ENCODE measurements at regions not wholly inside any gene's neighbourhood (a gene's known extent, or its start where the extent isn't known, plus 50 kb on each side); places are given as distances from the start of the nearest gene placed in this dataset.
"Not testable (repeated sequence)": the region's sequence is repeated elsewhere in the genome, so short reads cannot be mapped to it uniquely, and the experiment has no call there.

GRCh38 chr3:6392123-6392522, 468.8 kb upstream of the GRM7 start:
- Histone ChIP-seq H3K27ac (ENCODE audit: low read depth in 2 of 2, low read length in 2 of 2) (no peak overlapping the region), H3K4me1 (ENCODE audit: control insufficient read depth in 2 of 2, insufficient read depth in 2 of 2, low read length in 2 of 2) (no peaks in the 10 kb centered on the region), H3K9me3 (ENCODE audit: control insufficient read depth in 2 of 2, low read length in 2 of 2) (no peaks in the 10 kb centered on the region), H3K9ac (ENCODE audit: low read depth in 1 of 2, low read length in 2 of 2) (no peak overlapping the region), H3K27me3 (ENCODE audit: control insufficient read depth in 2 of 2, insufficient read depth in 2 of 2, low read length in 2 of 2) (no peaks in the 10 kb centered on the region), H3K4me3 (ENCODE audit: low read length in 2 of 2) (no peak overlapping the region), H3K36me3 (ENCODE audit: control insufficient read depth in 2 of 2, insufficient read depth in 2 of 2, low read length in 2 of 2) (no peaks in the 10 kb centered on the region)

DNA sequence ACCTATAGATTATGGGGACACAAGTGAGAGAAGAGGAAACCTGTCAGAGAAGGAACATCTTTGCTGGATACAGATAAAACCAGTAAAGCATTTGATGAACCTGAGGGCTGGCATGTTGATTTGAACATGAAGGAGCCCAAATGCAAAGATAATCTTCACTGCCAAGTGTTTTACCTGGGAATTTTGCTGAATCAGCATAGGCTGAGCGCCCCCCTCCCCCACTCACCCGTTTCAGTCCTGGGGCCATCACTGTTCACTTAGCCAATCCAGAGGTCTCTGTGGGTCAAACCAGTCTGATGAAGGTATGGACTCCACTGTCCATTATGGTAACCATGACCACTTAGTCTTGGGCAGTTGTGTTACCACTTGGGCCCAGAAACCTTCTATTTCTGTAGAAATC, 466.0 kb upstream of the GRM7 start:
- H3K36me3 ChIP-seq (ENCODE audit: control insufficient read depth in 2 of 2, insufficient read depth in 2 of 2, low read length in 2 of 2): no peaks in the 10 kb centered on the region
- H3K27me3 ChIP-seq (ENCODE audit: control insufficient read depth in 2 of 2, insufficient read depth in 2 of 2, low read length in 2 of 2): no peaks in the 10 kb centered on the region
- H3K9me3 ChIP-seq (ENCODE audit: control insufficient read depth in 2 of 2, low read length in 2 of 2): no peaks in the 10 kb centered on the region
- H3K4me3 ChIP-seq (ENCODE audit: low read length in 2 of 2): no peak overlapping the region
- H3K4me1 ChIP-seq (ENCODE audit: control insufficient read depth in 2 of 2, insufficient read depth in 2 of 2, low read length in 2 of 2): no peaks in the 10 kb centered on the region
- H3K9ac ChIP-seq (ENCODE audit: low read depth in 1 of 2, low read length in 2 of 2): no peak overlapping the region
- no peak overlapping the region for H3K27ac ChIP-seq (ENCODE audit: low read depth in 2 of 2, low read length in 2 of 2)

GRCh38 chr3:6396631-6397030, 464.3 kb upstream of the GRM7 start:
- H3K27me3 ChIP-seq (ENCODE audit: control insufficient read depth in 2 of 2, insufficient read depth in 2 of 2, low read length in 2 of 2): no peaks in the 10 kb centered on the region
- no peaks in the 10 kb centered on the region for H3K9me3 ChIP-seq (ENCODE audit: control insufficient read depth in 2 of 2, low read length in 2 of 2)
- H3K27ac ChIP-seq (ENCODE audit: low read depth in 2 of 2, low read length in 2 of 2): no peak overlapping the region
- H3K9ac ChIP-seq (ENCODE audit: low read depth in 1 of 2, low read length in 2 of 2): no peak overlapping the region
- H3K4me1 ChIP-seq (ENCODE audit: control insufficient read depth in 2 of 2, insufficient read depth in 2 of 2, low read length in 2 of 2): no peaks in the 10 kb centered on the region
- no peak overlapping the region for H3K4me3 ChIP-seq (ENCODE audit: low read length in 2 of 2)
- no peaks in the 10 kb centered on the region for H3K36me3 ChIP-seq (ENCODE audit: control insufficient read depth in 2 of 2, insufficient read depth in 2 of 2, low read length in 2 of 2)

- not testable (repeated sequence) for H3K27me3 ChIP-seq (ENCODE audit: control insufficient read depth in 2 of 2, insufficient read depth in 2 of 2, low read length in 2 of 2); H3K4me1 ChIP-seq (ENCODE audit: control insufficient read depth in 2 of 2, insufficient read depth in 2 of 2, low read length in 2 of 2); H3K36me3 ChIP-seq (ENCODE audit: control insufficient read depth in 2 of 2, insufficient read depth in 2 of 2, low read length in 2 of 2); H3K27ac ChIP-seq (ENCODE audit: low read depth in 2 of 2, low read length in 2 of 2); H3K4me3 ChIP-seq (ENCODE audit: low read length in 2 of 2); H3K9ac ChIP-seq (ENCODE audit: low read depth in 1 of 2, low read length in 2 of 2); H3K9me3 ChIP-seq (ENCODE audit: control insufficient read depth in 2 of 2, low read length in 2 of 2)
Measured at GRCh38 chr3:6402666-6403065, 458.2 kb upstream of the GRM7 start.

- H3K9me3 ChIP-seq (ENCODE audit: control insufficient read depth in 2 of 2, low read length in 2 of 2); H3K27ac ChIP-seq (ENCODE audit: low read depth in 2 of 2, low read length in 2 of 2); H3K9ac ChIP-seq (ENCODE audit: low read depth in 1 of 2, low read length in 2 of 2); H3K4me1 ChIP-seq (ENCODE audit: control insufficient read depth in 2 of 2, insufficient read depth in 2 of 2, low read length in 2 of 2); H3K4me3 ChIP-seq (ENCODE audit: low read length in 2 of 2); H3K27me3 ChIP-seq (ENCODE audit: control insufficient read depth in 2 of 2, insufficient read depth in 2 of 2, low read length in 2 of 2); H3K36me3 ChIP-seq (ENCODE audit: control insufficient read depth in 2 of 2, insufficient read depth in 2 of 2, low read length in 2 of 2): not testable (repeated sequence)
Measured at GRCh38 chr3:6406923-6407322, 454.0 kb upstream of the GRM7 start.

- Histone ChIP-seq H3K4me3 (ENCODE audit: low read length in 2 of 2) (no peak overlapping the region), H3K9me3 (ENCODE audit: control insufficient read depth in 2 of 2, low read length in 2 of 2) (no peaks in the 10 kb centered on the region), H3K27ac (ENCODE audit: low read depth in 2 of 2, low read length in 2 of 2) (no peak overlapping the region), H3K27me3 (ENCODE audit: control insufficient read depth in 2 of 2, insufficient read depth in 2 of 2, low read length in 2 of 2) (no peaks in the 10 kb centered on the region), H3K36me3 (ENCODE audit: control insufficient read depth in 2 of 2, insufficient read depth in 2 of 2, low read length in 2 of 2) (no peaks in the 10 kb centered on the region), H3K9ac (ENCODE audit: low read depth in 1 of 2, low read length in 2 of 2) (no peak overlapping the region), H3K4me1 (ENCODE audit: control insufficient read depth in 2 of 2, insufficient read depth in 2 of 2, low read length in 2 of 2) (no peaks in the 10 kb centered on the region)
Measured at GRCh38 chr3:6416049-6416661, 444.8 kb upstream of the GRM7 start.

- Histone ChIP-seq H3K4me3 (ENCODE audit: low read length in 2 of 2) (no peak overlapping the region), H3K4me1 (ENCODE audit: control insufficient read depth in 2 of 2, insufficient read depth in 2 of 2, low read length in 2 of 2) (no peaks in the 10 kb centered on the region), H3K9me3 (ENCODE audit: control insufficient read depth in 2 of 2, low read length in 2 of 2) (no peaks in the 10 kb centered on the region), H3K27ac (ENCODE audit: low read depth in 2 of 2, low read length in 2 of 2) (no peak overlapping the region), H3K27me3 (ENCODE audit: control insufficient read depth in 2 of 2, insufficient read depth in 2 of 2, low read length in 2 of 2) (no peaks in the 10 kb centered on the region), H3K36me3 (ENCODE audit: control insufficient read depth in 2 of 2, insufficient read depth in 2 of 2, low read length in 2 of 2) (no peaks in the 10 kb centered on the region), H3K9ac (ENCODE audit: low read depth in 1 of 2, low read length in 2 of 2) (no peak overlapping the region)
Measured at GRCh38 chr3:6417174-6417573, 443.7 kb upstream of the GRM7 start.

GRCh38 chr3:6418485-6418884, 442.4 kb upstream of the GRM7 start:
- Histone ChIP-seq H3K4me1 (ENCODE audit: control insufficient read depth in 2 of 2, insufficient read depth in 2 of 2, low read length in 2 of 2) (no peaks in the 10 kb centered on the region), H3K9me3 (ENCODE audit: control insufficient read depth in 2 of 2, low read length in 2 of 2) (no peaks in the 10 kb centered on the region), H3K9ac (ENCODE audit: low read depth in 1 of 2, low read length in 2 of 2) (no peak overlapping the region), H3K27me3 (ENCODE audit: control insufficient read depth in 2 of 2, insufficient read depth in 2 of 2, low read length in 2 of 2) (no peaks in the 10 kb centered on the region), H3K36me3 (ENCODE audit: control insufficient read depth in 2 of 2, insufficient read depth in 2 of 2, low read length in 2 of 2) (no peaks in the 10 kb centered on the region), H3K4me3 (ENCODE audit: low read length in 2 of 2) (no peak overlapping the region), H3K27ac (ENCODE audit: low read depth in 2 of 2, low read length in 2 of 2) (no peak overlapping the region)

GRCh38 chr3:6421666-6422445, 439.1 kb upstream of the GRM7 start:
- Histone ChIP-seq H3K9ac (ENCODE audit: low read depth in 1 of 2, low read length in 2 of 2) (no peak overlapping the region), H3K4me1 (ENCODE audit: control insufficient read depth in 2 of 2, insufficient read depth in 2 of 2, low read length in 2 of 2) (no peaks in the 10 kb centered on the region), H3K4me3 (ENCODE audit: low read length in 2 of 2) (no peak overlapping the region), H3K36me3 (ENCODE audit: control insufficient read depth in 2 of 2, insufficient read depth in 2 of 2, low read length in 2 of 2) (no peaks in the 10 kb centered on the region), H3K27ac (ENCODE audit: low read depth in 2 of 2, low read length in 2 of 2) (no peak overlapping the region), H3K9me3 (ENCODE audit: control insufficient read depth in 2 of 2, low read length in 2 of 2) (peaks cover 0 to 6% of the 10 kb centered on the region in 2 donors), H3K27me3 (ENCODE audit: control insufficient read depth in 2 of 2, insufficient read depth in 2 of 2, low read length in 2 of 2) (no peaks in the 10 kb centered on the region)

GRCh38 chr3:6425289-6425820, 435.6 kb upstream of the GRM7 start:
- H3K9me3 ChIP-seq (ENCODE audit: control insufficient read depth in 2 of 2, low read length in 2 of 2): peaks cover 0 to 6% of the 10 kb centered on the region in 2 donors
- no peaks in the 10 kb centered on the region for H3K36me3 ChIP-seq (ENCODE audit: control insufficient read depth in 2 of 2, insufficient read depth in 2 of 2, low read length in 2 of 2)
- no peak overlapping the region for H3K4me3 ChIP-seq (ENCODE audit: low read length in 2 of 2)
- no peak overlapping the region for H3K9ac ChIP-seq (ENCODE audit: low read depth in 1 of 2, low read length in 2 of 2)
- no peaks in the 10 kb centered on the region for H3K27me3 ChIP-seq (ENCODE audit: control insufficient read depth in 2 of 2, insufficient read depth in 2 of 2, low read length in 2 of 2)
- no peak overlapping the region for H3K27ac ChIP-seq (ENCODE audit: low read depth in 2 of 2, low read length in 2 of 2)
- H3K4me1 ChIP-seq (ENCODE audit: control insufficient read depth in 2 of 2, insufficient read depth in 2 of 2, low read length in 2 of 2): no peaks in the 10 kb centered on the region

Measured in mucosa of rectum (tissue), 2 donors.